Pancreas (tissue), 10 donors: ENCODE measurements at regions not wholly inside any gene's neighbourhood (a gene's known extent, or its start where the extent isn't known, plus 50 kb on each side); places are given as distances from the start of the nearest gene placed in this dataset.

Experiments used
- ATAC-seq, 4 donors: fragments of 200-7000 bp; cut with Tn5 transposase; one replicate each; pipeline versions ENCODE4 v1.8.0 to v1.9.1; 2020; ENCODE audit warnings: mild to moderate bottlenecking in 4 of 4, moderate library complexity in 4 of 4
- DNase-seq, 6 donors: peaks; one replicate each; pipeline ENCODE4 v3.0.0-alpha.2; 2020
- FAIRE-seq: peaks from 2 replicates; lab custom pipeline; 2012; peaks lifted over from hg19 to GRCh38; lab: Jason Lieb, UNC
- H3K27ac ChIP-seq, 4 donors: fragments of 200-600 bp; sonication (generic); 1 replicate in 3 of 4; 2 replicates in 1 of 4; pipeline versions ENCODE4 v1.5.0 to v1.8.0; 2020
- H3K27me3 ChIP-seq, 4 donors: fragments of 200-600 bp; one replicate each; pipeline ENCODE4 v1.8.0; 2021
- H3K36me3 ChIP-seq, 3 donors: fragments of 200-600 bp; sonication (generic) in 1 of 3; one replicate each; pipeline versions ENCODE4 v1.5.0 to v1.8.0; 2020 to 2021
- H3K4me1 ChIP-seq, 3 donors: fragments of 200-600 bp; one replicate each; pipeline ENCODE4 v1.8.0; 2021
- H3K4me3 ChIP-seq, 4 donors: fragments of 200-600 bp; sonication (generic) in 2 of 4; one replicate each; pipeline versions ENCODE4 v1.5.0 to v1.8.0; 2020 to 2021
- H3K9me3 ChIP-seq, 4 donors: fragments of 200-600 bp; one replicate each; pipeline ENCODE4 v1.8.0; 2021
- WGBS, 2 donors: extraction: QIAGEN DNeasy Blood & Tissue Kit; methylation state at CpG; one replicate each; pipeline ENCODE4 v1.1.7; 2013; 5-methylcytosine and 5-hydroxymethylcytosine counted together
- intact Hi-C, 3 donors: fragments of 100-400 bp; cut with DNase I; formaldehyde crosslinking; loops; one replicate each; pipeline versions ENCODE4 v1.11.1 to v1.14.2; 2022
- TF ChIP-seq, protein P1 (sequence below), 4 donors: fragments of 200-600 bp; sonication (generic) in 3 of 4; IDR thresholded peaks; one replicate each; pipeline versions ENCODE4 v1.5.0 to v1.8.0; 2021; ENCODE audit warnings: antibody characterized with exemption in 4 of 4
- donor health status: healthy with polysubstance abuse.
- donor health status: DM: no; HTN: no; CAD: no; lungs with moderate emphysema.
- donor health status: DM: no; HTN: no; CAD: no.
- donor health status: control.
- donor health status: control.
- donor health status: Bipolar disorder and iron deficiency.
- donor health status: DM: yes; HTN: yes; CAD: no.
- donor health status: DM: no; HTN: no; CAD: no.
- donor health status: DM: no; HTN: no; CAD: no.
- donor health status: DM: yes; HTN: yes; CAD: no.

DNA sequence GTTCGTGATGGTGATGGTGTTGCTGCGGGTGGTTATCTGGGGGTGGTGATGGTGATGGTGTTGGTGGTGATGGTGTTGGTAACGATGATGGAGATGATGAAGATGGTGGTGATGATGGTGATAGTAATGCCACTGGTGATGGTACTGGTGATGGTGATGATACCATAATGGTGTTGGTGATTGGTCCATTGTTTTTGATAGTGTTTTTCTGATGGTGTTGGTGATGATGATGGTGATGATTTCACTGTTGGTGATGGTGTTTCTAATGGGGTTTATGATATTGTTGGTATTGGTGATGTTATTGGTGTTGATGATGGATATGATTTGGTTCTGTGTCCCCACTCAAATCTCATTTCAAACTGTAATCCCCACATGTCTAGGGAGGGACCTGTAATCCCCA lies 51.7 kb upstream of the PITRM1 start:
- TF ChIP-seq, protein P1, sequence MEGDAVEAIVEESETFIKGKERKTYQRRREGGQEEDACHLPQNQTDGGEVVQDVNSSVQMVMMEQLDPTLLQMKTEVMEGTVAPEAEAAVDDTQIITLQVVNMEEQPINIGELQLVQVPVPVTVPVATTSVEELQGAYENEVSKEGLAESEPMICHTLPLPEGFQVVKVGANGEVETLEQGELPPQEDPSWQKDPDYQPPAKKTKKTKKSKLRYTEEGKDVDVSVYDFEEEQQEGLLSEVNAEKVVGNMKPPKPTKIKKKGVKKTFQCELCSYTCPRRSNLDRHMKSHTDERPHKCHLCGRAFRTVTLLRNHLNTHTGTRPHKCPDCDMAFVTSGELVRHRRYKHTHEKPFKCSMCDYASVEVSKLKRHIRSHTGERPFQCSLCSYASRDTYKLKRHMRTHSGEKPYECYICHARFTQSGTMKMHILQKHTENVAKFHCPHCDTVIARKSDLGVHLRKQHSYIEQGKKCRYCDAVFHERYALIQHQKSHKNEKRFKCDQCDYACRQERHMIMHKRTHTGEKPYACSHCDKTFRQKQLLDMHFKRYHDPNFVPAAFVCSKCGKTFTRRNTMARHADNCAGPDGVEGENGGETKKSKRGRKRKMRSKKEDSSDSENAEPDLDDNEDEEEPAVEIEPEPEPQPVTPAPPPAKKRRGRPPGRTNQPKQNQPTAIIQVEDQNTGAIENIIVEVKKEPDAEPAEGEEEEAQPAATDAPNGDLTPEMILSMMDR (IDR thresholded peaks at IDR 0.05) = no peak
- no peaks in the 10 kb centered on the region for H3K27me3 ChIP-seq
- ATAC-seq = no peak
- intact Hi-C loops = no loop called here
- H3K4me3 ChIP-seq = no peak overlapping the region
- H3K4me1 ChIP-seq = no peaks in the 10 kb centered on the region
- no peak overlapping the region for H3K27ac ChIP-seq
- 69 to 86% methylated on average over 3 of the region's 3 CpGs for WGBS, 2 donors
- FAIRE-seq = no peak
- no peaks in the 10 kb centered on the region for H3K9me3 ChIP-seq
- no peak for DNase-seq
- no peaks in the 10 kb centered on the region for H3K36me3 ChIP-seq

DNA sequence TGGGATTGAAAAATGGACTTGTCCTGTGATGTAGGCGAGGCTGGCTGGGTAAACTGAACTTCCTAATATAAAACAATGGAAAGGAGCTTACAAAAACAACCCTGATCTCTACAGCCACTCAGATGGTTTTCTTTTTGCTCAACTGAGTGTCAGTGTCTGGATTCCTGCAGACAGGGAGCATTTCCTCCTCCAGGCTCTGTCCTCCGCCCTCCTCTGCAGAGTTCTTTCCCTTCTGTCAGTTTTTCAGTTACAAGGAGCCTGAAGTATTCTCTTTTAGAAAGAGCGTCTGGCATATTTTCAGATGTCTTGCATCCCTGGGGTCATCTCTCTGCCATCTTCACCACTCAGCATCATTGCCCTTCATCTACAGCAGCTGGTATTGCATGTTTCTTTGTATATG lies 50.0 kb upstream of the PITRM1 start:
- 53 to 67% methylated on average over 3 of the region's 3 CpGs for WGBS, 2 donors
- no peaks in the 10 kb centered on the region for H3K9me3 ChIP-seq
- no peaks in the 10 kb centered on the region for H3K27me3 ChIP-seq
- no peaks in the 10 kb centered on the region for H3K4me1 ChIP-seq
- FAIRE-seq (no peak), ATAC-seq (no peak), DNase-seq (no peak)
- H3K4me3 ChIP-seq = no peak overlapping the region
- TF ChIP-seq, protein P1 (IDR thresholded peaks at IDR 0.05) = no peak
- intact Hi-C loops = no loop called here
- no peak overlapping the region for H3K27ac ChIP-seq
- no peaks in the 10 kb centered on the region for H3K36me3 ChIP-seq
